GM18502 (cell line): ENCODE measurements at regions not wholly inside any gene's neighbourhood (a gene's known extent, or its start where the extent isn't known, plus 50 kb on each side); places are given as distances from the start of the nearest gene placed in this dataset.
"Not testable (repeated sequence)": the region's sequence is repeated elsewhere in the genome, so short reads cannot be mapped to it uniquely, and the experiment has no call there.

Experiments used
- ATAC-seq: cut with Tn5 transposase; IDR thresholded peaks from one replicate; pipeline ENCODE4 v1.9.1; 2021; ENCODE audit warnings: mild to moderate bottlenecking; ENCODE audit not compliant: unreplicated experiment, poor library complexity

DNA sequence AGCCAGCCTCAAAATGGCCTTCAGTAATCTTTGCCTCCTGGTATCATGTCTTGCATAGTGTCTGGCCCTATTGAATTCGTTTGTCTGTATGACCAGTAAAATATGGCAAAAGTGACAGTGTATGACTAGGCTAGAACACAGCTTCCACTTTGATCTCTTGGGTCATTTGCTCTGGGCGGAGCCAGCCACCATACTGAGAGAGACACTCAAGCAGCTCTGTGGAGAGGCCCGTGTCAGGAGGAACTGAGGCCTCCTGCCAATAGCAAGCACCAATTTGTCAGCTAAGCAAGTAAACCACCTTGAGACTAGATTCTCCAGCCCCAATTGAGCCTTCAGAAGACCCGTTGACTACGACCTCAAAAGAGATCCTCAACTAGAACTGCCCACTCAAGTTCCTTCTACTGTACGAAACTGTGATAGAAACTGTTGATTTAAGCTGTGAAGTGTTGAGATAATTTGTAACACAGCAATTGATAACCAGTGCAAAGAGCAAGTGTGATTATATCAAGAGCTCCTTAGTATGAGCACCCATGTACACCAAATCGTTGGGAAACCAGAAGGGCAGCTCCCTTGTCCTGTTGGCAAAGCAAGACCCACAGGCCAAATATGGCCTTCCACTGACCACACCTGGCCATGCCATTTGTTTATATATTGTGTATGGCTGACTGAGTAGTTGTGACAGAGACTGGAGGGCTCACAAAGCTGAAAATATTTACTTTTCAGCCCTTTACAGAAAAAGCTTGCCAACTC, 52.7 kb upstream of the SERBP1 start:
- no peak for ATAC-seq

DNA sequence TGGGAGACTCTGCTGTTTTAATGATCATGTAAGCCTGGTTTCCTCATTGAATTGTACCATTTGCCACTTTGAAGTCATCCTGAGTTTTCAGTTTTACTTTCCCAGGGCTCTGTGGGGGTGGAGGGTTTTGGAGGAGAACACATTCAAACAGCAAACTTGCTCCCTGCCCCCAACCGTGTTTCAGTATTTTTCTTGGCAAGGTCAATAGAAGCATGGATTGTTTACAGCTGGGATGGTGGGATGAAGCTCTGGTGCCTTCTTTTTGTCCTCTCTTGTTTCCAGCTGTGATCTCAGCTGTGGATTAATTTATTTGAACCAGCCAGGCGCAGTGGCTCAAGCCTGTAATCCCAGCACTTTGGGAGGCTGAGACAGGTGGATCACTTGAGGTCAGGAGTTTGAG, 54.3 kb upstream of the SERBP1 start:
- ATAC-seq, result no peak

DNA sequence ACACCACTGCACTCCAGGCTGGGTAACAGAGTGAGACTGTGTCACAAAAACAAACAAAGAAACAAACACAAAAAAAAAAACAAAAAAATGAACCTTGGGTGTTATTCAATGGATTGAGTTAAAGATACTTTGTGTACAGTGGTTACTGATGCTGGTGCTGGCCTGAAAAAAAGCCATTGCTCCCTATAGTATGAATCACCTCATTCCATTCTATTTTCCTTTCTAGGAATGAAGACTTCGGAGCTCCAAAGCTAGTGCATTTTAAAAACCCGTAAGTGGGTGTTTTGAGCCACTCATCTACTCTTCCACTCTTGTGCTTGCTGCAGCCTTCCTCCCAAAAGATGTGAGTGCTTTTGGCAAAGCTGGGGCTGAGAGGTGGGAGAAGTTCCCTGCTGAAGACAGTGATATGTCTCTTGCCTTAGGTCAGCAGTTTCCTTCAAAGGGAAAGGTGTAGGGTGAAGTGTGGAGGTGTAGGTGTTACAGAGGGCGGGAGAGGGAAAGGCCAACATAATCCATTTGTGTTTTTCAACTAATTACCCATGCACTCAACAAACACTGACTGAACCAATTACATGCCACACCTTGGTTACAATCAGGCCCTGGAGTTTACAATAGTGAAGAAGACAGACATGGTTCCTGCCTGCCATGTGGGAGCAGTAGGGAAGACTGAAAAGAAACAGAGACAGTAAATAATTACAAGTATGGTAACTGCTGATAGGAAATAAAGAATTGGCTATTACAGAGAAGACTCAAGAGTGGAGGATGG, 55.0 kb upstream of the SERBP1 start:
- no peak for ATAC-seq

DNA sequence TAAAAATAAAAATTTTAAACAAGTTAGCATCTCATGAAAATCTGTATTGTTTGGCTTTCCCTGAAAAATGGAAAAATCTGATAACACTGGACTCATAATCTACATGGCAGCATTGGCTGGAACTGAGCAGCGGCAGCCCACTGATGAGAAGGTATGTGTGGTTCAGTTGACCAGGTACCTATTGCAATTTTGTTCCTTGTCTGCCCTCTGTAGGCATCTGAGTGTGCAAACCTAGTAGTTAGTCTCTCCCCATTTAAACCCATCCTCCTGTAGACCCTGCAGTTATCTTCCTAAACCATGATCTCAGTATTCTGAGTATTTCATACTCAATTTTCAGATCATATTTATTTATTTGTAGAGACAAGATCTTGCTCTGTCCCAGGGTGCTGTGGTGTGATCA, 59.4 kb upstream of the SERBP1 start:
- peak; percentile 67 for ATAC-seq

DNA sequence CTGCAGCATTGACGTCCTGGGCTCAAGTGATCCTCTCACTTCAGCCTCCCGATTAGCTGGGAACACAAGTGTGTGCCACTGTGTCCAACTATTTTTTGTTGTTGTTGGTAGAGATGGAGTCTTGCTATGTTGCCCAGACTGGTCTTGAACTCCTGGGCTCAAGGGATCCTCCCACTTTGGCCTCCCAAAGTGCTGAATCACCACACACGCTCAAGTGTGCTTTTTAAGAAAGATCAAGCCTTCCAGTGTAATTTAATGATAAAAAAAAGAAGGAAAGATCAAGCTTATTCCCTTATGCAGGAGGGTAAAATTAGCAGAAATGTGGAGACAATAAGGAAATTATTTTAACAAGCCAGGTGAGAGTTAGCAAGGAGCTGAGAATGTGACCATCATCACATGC, 61.1 kb upstream of the SERBP1 start:
- no peak for ATAC-seq

DNA sequence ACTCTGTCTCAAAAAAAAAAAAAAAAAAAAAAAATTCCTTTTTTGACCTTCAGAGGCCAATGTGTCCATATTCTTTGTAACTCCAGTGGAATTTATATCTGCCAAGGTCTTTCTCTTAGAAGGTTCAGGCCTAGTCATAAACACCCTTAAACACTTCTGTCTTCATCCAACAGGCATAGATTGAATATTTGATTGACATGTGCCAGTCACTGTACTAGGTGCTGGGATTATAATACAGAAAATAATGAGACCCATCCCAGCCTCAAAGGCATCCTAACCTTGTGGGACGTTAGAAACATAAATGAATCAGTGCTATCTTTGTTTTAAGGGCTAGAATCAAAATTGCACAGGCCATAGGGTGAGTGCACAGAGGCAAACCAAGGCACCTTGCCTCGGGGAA, 62.9 kb upstream of the SERBP1 start:
- no peak for ATAC-seq

DNA sequence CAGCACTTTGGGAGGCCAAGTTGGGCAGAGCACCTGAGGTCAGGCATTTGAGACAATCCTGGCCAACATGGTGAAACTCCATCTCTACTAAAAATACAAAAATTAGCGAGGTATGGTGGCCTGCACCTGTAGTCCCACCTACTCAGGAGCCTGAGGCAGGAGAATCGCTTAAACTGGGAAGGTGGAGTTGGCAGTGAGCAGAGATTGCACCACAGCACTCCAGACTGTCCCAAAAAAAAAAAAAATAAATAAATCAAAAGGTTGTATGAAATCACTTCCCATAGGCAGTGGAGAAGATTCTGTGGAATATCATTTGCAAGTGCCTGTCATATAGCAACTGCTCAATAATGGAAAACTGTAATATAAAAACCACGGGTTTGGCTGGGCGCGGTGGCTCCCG, 65.1 kb upstream of the SERBP1 start:
- no peak for ATAC-seq

DNA sequence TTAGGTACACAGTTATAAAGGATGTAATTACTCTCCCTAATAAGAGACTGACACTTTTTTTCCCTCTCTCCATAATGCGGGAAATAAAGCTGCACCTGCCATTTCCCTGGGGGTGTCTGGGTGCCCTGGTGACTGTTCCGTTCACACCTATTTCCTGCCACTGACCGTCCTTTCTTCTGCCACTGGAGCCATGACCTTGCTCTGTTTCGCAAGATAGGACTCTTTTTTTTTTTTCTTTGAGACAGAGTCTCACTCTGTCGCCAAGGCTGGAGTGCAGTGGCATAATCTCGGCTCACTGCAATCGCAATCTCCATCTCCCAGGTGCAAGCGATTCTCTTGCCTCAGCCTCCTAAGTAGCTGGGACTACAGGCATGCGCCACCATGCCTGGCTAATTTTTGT, 66.1 kb upstream of the SERBP1 start:
- ATAC-seq, result no peak

DNA sequence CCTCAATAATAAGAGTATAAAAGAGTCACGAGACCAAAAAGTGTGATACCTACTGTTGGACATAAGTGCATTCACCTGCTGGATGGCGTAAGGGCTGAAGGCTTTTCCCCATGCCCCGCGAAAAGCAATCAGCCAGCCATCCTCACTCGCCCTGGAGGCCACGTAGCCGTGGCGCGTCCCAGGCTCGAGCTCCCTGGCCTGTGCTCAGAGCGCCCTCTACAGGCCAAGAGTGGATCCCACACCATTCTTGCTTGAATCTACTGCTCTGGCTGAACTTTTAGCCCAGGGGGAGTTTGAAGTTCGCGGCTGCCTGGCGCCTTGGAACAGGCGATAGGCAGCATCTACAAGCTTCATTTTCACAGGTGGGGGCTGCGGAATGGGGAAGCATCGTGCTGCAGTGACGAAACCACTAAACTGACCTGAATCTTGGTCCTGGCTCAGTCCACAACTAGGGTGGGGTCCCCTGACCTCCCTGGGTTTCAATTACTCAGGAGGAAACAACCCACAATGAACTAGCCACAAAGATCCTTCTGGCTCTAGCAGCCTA, 70.3 kb upstream of the SERBP1 start:
- ATAC-seq, result peak; percentile 99

DNA sequence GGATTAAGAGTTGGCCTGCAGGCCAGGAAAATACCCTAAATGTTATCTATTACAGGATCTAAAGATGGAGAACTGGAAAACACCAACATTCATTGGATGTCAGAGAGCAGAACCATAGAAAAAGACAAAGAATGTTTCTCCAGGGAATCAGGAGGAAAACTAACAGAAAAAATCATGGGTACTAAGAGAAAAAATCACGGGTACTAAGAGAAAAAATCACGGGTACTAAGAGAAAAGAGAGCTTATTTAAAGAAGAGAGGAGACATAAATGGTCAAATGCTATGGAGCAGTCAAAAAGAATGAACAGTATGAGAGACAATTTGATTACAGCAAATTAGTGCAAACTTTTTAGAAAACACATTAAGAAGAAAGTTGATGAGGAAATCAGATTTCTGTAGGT, 73.8 kb upstream of the SERBP1 start:
- no peak for ATAC-seq

DNA sequence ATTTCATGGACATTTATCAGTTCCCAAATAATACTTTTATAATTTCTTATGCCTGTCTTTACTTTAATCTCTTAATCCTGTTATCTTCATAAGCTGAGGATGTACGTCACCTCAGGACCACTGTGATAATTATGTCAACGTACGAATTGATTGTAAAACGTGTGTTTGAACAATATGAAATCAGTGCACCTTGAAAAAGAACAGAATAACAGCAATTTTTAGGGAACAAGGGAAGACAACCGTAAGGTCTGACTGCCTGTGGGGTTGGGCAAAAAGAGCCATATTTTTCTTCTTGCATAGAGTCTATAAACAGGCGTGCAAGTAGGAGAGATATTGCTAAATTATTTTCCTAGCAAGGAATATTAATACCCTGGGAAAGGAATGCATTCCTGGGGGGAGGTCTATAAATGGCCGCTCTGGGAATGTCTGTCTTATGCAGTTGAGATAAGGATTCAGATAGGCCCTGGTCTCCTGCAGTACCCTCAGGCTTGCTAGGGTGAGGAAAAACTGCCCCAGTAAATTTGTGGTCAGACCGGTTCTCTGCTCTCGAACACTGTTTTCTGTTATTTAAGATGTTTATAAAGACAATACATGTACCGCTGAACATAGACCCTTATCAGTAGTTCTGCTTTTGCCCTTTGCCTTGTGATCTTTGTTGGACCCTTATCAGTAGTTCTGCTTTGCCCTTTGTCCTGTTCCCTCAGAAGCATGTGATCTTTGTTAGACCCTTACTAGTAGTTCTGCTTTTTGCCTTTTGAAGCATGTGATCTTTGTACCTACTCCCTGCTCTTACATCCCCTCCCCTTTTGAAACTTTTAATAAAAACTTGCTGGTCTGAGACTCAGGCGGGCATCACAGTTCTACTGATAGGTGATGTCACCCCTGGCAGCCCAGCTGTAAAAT, 83.4 kb upstream of the SERBP1 start:
- ATAC-seq, result not testable (repeated sequence)

DNA sequence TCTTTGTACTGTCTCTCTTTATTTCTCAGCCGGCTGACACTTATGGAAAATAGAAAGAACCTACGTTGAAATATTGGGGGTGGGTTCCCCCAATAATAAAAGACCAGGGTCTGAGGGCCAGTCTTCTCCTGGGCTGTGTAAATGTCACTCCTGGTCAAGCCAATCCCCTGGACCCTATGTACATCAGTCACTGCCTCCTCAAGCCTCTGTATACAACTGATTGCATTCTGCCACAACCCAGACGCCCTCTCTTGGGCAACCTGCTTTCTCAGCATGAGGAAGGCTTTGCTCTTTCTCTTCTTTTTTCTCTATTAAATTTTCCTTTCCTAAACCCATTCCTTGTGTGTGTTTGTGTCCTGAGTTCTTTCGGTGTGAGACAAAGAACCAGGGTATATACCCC, 84.1 kb upstream of the SERBP1 start:
- ATAC-seq, result no peak

DNA sequence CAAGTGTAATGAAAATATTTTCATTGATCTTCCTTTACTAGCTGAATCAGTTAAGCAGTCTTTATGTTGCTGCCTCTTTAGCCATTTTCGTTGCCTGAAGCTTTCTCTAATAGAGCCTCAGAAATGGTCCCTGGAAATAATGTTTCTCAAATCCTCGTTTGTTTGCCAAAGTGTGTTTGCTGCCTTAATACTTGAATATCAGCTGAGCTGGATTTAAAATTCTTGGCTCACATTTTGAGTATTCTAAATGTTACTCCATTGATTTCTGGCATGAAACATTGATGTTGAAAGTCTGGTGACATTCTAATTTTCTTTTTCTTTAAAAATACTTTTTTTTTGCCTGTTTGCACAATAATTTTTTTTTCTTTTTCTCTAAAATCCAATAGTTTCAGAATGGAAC, 84.6 kb upstream of the SERBP1 start:
- no peak for ATAC-seq

DNA sequence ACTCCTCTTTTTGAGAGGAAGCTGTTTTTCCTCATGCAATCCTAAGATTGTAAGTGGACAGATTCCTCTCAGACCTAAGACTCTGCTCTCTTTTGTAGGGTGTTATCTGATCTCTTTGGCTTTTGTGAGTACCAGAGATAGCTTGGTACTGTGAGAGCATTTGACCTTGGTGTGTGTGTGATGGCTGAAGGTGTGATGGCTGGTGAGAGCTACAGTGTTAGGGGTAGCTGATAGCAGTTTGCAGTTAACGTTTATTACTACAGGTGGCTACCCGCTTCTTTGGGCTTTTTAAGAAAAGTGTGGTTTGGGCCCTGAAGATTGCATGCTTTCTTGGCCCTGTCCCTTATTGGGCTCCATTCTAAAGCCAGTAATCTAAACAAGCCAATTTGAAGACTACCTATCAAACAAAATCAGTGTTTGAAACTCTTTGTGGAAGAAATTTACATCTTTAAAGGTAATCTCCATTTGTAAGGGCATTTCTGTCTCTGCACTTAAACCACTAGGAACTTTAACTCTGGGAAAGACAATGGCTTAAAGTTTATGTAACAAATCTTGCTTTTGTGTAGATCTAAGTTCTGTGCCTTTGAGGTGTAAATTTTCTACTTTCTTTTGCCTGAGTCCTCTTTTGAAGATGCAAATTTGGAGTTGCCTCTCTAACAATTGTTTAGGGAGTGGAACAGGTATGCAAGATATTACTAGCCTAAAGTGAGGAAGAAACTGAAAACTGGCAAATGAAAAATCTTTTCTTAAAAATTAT, 85.3 kb upstream of the SERBP1 start:
- ATAC-seq, result no peak

DNA sequence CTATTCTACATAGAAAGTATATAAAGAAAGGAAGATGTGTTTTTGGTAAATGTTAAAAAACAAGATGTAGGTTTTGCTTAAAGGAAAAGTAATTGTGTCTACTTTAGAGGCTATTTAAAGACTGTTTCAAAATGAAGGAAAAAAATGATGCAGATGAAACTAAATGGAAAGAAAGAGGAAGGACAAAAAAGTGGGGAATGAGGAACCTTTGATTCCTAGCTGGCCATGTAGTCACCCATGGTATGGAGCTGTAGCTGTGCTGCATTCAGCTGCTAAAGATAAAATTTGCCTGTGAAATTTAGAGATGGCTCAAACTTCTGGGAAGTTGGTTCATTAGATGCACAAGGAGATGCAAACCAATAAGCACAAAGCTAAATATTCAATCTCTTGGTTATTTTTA, 86.8 kb upstream of the SERBP1 start:
- ATAC-seq, result no peak

DNA sequence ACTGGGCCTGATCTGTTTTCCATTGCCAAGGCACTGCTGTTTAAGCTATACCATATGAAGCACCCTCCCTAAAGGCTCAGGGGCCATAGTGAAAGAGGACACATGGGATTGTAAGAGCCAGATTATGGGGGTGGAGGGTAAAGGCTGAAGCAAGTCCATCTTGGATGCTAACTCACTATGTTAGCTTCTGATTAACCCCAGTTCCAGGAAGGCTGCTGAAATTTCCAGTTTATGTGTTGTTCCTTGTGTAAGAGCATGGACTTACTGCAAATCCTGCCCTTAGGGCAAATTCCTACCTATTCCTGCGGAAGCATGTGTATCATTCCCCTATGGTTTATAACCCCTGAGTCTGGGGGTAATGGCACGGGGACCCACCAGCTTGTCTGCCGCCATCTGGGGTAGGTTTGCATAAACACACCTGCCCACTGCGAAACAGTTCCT, 91.8 kb upstream of the SERBP1 start:
- ATAC-seq, result no peak

DNA sequence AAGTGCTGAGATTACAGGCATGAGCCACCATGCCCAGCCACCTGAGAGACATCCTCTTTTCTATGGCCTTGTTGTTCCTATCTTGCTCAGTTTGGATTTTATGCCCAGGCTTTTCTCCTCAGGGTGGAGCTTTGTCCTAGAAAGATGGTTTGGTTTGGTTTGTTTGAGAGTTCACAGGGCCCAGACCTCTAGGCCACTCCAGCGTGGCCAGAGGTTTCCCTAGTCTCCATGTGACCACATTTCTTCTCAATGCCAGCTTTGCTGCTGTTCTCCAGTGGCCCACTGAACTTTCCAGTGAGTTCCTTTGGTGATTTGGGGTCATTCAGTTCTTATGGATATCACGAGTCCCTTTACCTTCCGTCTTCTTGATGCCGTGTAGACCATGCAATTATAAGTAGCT, 92.6 kb upstream of the SERBP1 start:
- ATAC-seq, result no peak

DNA sequence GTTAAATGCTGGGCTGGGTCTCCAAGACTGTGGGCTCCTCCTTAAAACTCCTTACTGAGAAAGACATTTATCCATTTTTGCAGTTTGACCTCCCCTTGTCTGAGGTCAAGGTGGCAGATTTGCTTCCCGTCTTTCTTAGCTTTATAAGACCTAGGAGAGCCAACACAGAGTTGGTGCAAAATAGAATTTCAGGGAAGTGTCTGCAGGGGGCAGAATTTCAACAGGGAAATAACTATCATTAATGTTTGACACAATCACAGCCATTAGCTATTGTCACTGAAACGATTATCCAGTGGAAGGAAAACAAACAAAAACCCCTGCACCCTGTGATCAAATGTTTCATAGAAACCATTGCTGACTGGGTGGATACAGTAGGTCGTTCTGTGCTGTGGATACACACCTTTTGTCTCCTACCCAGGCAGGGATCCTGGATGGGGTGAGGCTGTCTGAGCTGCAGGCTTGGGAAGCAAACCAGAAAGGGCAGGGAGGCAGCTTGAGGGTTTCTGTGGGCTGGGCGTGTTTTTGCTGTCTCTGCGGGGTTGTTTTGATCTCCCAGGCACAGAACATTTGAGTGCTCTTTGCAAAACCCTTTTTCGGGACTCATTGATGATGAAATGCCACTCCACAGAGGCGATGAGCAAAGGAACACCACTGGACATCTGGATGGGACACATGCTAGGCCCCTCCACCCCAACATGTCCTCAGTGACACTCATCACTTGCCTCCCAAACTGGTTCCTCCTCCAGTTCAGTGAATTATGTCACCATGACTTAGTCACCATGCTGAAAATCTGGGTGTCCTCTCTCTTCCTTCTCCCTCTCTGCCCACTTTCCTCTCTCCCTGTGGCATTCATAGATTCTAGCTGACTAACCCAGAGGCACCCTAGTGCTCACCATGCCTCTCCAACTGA, 94.2 kb upstream of the SERBP1 start:
- ATAC-seq, result no peak
